WTC11 (cell line): ENCODE measurements at regions not wholly inside any gene's neighbourhood (a gene's known extent, or its start where the extent isn't known, plus 50 kb on each side); places are given as distances from the start of the nearest gene placed in this dataset.

Experiments used
- ATAC-seq: fragments of 200-7000 bp; cut with Tn5 transposase; 2 replicates; pipeline ENCODE4 v1.10.0; 2021; ENCODE audit warnings: mild to moderate bottlenecking, moderate library complexity
- CTCF ChIA-PET: fragments of 300-600 bp; sonication (Branson Sonifier 250); formaldehyde crosslinking; loops from one replicate; lab custom pipeline; 2021; ENCODE audit warnings: antibody characterized with exemption; lab: Charles Lee
- POLR2A ChIA-PET: fragments of 350-600 bp; sonication (Branson Sonifier 250); formaldehyde crosslinking; loops from one replicate; lab custom pipeline; 2021; ENCODE audit warnings: antibody characterized with exemption; lab: Charles Lee
- DNase-seq: peaks from one replicate; pipeline ENCODE4 v3.0.0; 2021; ENCODE audit warnings: low spot score
- H3K27ac Mint-ChIP-seq: 2 replicates; pipeline ENCODE4 v1.8.0; 2021; ENCODE audit warnings: mixed read lengths
- H3K27me3 Mint-ChIP-seq: 2 replicates; pipeline ENCODE4 v1.8.0; 2021; ENCODE audit warnings: low read depth, mild to moderate bottlenecking, moderate library complexity, mixed read lengths
- H3K36me3 Mint-ChIP-seq: 2 replicates; pipeline ENCODE4 v1.8.0; 2021; ENCODE audit warnings: mixed read lengths
- H3K4me1 Mint-ChIP-seq: 2 replicates; pipeline ENCODE4 v1.8.0; 2022; ENCODE audit warnings: mixed read lengths
- H3K4me3 Mint-ChIP-seq: 2 replicates; pipeline ENCODE4 v1.8.0; 2021; ENCODE audit warnings: mild to moderate bottlenecking, moderate library complexity, mixed read lengths
- H3K9me3 Mint-ChIP-seq: 2 replicates; pipeline ENCODE4 v1.8.0; 2021; ENCODE audit warnings: mixed read lengths
- AFF4 ChIP-seq: sonication (generic); formaldehyde crosslinking; IDR thresholded peaks from 2 replicates; pipeline ENCODE4 v1.8.1; 2023; ENCODE audit warnings: mild to moderate bottlenecking, missing genetic modification reagents, borderline replicate concordance
- AR ChIP-seq: fragments of 250-450 bp; sonication (Bioruptor Pico); IDR thresholded peaks from 2 replicates; pipeline ENCODE4 v1.9.0; 2021; ENCODE audit warnings: mild to moderate bottlenecking
- ATF1 ChIP-seq: sonication (generic); formaldehyde crosslinking; IDR thresholded peaks from 2 replicates; pipeline ENCODE4 v1.8.1; 2023; ENCODE audit warnings: mild to moderate bottlenecking, moderate library complexity, missing genetic modification reagents
- FOXP1 ChIP-seq: sonication (generic); formaldehyde crosslinking; IDR thresholded peaks from 2 replicates; pipeline ENCODE4 v1.8.0; 2022; ENCODE audit warnings: missing genetic modification reagents, mild to moderate bottlenecking, moderate library complexity, borderline replicate concordance
- GABPB1 ChIP-seq: sonication (generic); formaldehyde crosslinking; IDR thresholded peaks from 2 replicates; pipeline ENCODE4 v1.8.1; 2023; ENCODE audit warnings: mild to moderate bottlenecking, missing genetic modification reagents
- HMGXB4 ChIP-seq: sonication (generic); formaldehyde crosslinking; IDR thresholded peaks from 2 replicates; pipeline ENCODE4 v1.8.1; 2023; ENCODE audit warnings: mild to moderate bottlenecking, moderate library complexity, missing genetic modification reagents
- NR1H2 ChIP-seq: sonication (generic); formaldehyde crosslinking; IDR thresholded peaks from 2 replicates; pipeline ENCODE4 v1.9.0; 2021; ENCODE audit warnings: mild to moderate bottlenecking, moderate library complexity, missing genetic modification reagents
- SMAD3 ChIP-seq: sonication (generic); formaldehyde crosslinking; IDR thresholded peaks from 2 replicates; pipeline ENCODE4 v1.8.0; 2022; ENCODE audit warnings: missing genetic modification reagents, mild to moderate bottlenecking, borderline replicate concordance
- SOX15 ChIP-seq: fragments of 250-450 bp; sonication (Bioruptor Pico); IDR thresholded peaks from 2 replicates; pipeline ENCODE4 v1.9.0; 2021; ENCODE audit warnings: mild to moderate bottlenecking
- USF2 ChIP-seq: sonication (generic); formaldehyde crosslinking; IDR thresholded peaks from 2 replicates; pipeline ENCODE4 v1.8.1; 2023; ENCODE audit warnings: mild to moderate bottlenecking, missing genetic modification reagents, moderate library complexity
- ZNF121 ChIP-seq: sonication (generic); formaldehyde crosslinking; IDR thresholded peaks from 2 replicates; pipeline ENCODE4 v1.8.0; 2023; ENCODE audit warnings: missing genetic modification reagents
- ZNF263 ChIP-seq: sonication (generic); formaldehyde crosslinking; IDR thresholded peaks from 2 replicates; pipeline ENCODE4 v1.8.1; 2022; ENCODE audit warnings: low read depth, mild to moderate bottlenecking, moderate library complexity, missing genetic modification reagents
- ZNF281 ChIP-seq: sonication (generic); formaldehyde crosslinking; IDR thresholded peaks from 2 replicates; pipeline ENCODE4 v1.8.0; 2023; ENCODE audit warnings: mild to moderate bottlenecking, missing genetic modification reagents
- TF ChIP-seq, protein P1 (sequence below): sonication (generic); formaldehyde crosslinking; IDR thresholded peaks from 2 replicates; pipeline ENCODE4 v1.8.0; 2023; ENCODE audit warnings: missing genetic modification reagents
- TF ChIP-seq, protein P2 (sequence below): sonication (generic); formaldehyde crosslinking; IDR thresholded peaks from 2 replicates; pipeline ENCODE4 v1.8.0; 2022; ENCODE audit warnings: mild to moderate bottlenecking, missing genetic modification reagents
- TF ChIP-seq, protein P3 (sequence below): sonication (generic); formaldehyde crosslinking; conservative IDR thresholded peaks from 2 replicates; pipeline ENCODE4 v1.8.1; 2023; ENCODE audit warnings: mild to moderate bottlenecking, low read depth, missing genetic modification reagents, moderate library complexity
- TF ChIP-seq, protein P4 (sequence below): sonication (generic); formaldehyde crosslinking; IDR thresholded peaks from 2 replicates; pipeline ENCODE4 v1.8.0; 2022; ENCODE audit warnings: mild to moderate bottlenecking, missing genetic modification reagents

DNA sequence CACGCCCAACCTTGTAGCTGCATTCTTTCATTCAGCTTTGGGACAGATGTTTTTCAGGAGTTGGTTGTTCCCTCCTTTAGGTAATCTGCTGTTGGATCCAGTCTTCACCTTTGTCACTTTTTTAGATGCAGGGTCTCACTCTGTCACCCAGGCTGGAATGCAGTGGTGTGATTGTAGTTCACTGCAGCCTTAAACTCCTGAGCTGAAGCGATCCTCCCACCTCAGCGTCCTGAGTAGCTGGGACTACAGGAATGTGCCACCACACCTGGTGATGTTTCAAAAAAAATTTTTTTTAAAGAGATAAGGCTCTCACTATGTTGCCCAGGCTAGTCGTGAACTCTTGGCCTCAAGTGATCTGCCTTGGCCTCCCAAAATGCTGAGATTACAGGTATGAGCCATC is 164.3 kb downstream of the KTN1 start (continued):
- no peak for TF ChIP-seq AR (CRISPR knock-in tag)
- no peak for TF ChIP-seq USF2
- TF ChIP-seq, protein P1, sequence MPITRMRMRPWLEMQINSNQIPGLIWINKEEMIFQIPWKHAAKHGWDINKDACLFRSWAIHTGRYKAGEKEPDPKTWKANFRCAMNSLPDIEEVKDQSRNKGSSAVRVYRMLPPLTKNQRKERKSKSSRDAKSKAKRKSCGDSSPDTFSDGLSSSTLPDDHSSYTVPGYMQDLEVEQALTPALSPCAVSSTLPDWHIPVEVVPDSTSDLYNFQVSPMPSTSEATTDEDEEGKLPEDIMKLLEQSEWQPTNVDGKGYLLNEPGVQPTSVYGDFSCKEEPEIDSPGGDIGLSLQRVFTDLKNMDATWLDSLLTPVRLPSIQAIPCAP (CRISPR knock-in tag) = no peak

GRCh38 chr14:55745906-55746305 is 165.9 kb downstream of the KTN1 start:
- H3K36me3 Mint-ChIP-seq = no peaks in the 10 kb centered on the region
- H3K27me3 Mint-ChIP-seq = no peaks in the 10 kb centered on the region
- ChIA-PET POLR2A (no interaction called here), CTCF (no interaction called here)
- H3K4me1 Mint-ChIP-seq = peaks cover 9% of the 10 kb centered on the region
- ATAC-seq (no peak), DNase-seq (no peak)
- no peak overlapping the region for H3K4me3 Mint-ChIP-seq
- H3K9me3 Mint-ChIP-seq = no peaks in the 10 kb centered on the region
- no peak overlapping the region for H3K27ac Mint-ChIP-seq
- TF ChIP-seq, protein P2, sequence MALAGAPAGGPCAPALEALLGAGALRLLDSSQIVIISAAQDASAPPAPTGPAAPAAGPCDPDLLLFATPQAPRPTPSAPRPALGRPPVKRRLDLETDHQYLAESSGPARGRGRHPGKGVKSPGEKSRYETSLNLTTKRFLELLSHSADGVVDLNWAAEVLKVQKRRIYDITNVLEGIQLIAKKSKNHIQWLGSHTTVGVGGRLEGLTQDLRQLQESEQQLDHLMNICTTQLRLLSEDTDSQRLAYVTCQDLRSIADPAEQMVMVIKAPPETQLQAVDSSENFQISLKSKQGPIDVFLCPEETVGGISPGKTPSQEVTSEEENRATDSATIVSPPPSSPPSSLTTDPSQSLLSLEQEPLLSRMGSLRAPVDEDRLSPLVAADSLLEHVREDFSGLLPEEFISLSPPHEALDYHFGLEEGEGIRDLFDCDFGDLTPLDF = no peak
- TF ChIP-seq ZNF281 (no peak), AFF4 (CRISPR knock-in tag) (no peak), SMAD3 (CRISPR knock-in tag) (no peak), NR1H2 (CRISPR knock-in tag) (no peak), FOXP1 (no peak), ZNF121 (CRISPR knock-in tag) (no peak), ATF1 (CRISPR knock-in tag) (no peak), ZNF263 (CRISPR knock-in tag) (no peak), SOX15 (CRISPR knock-in tag) (no peak), GABPB1 (no peak), HMGXB4 (CRISPR knock-in tag) (no peak)
- TF ChIP-seq, protein P3, sequence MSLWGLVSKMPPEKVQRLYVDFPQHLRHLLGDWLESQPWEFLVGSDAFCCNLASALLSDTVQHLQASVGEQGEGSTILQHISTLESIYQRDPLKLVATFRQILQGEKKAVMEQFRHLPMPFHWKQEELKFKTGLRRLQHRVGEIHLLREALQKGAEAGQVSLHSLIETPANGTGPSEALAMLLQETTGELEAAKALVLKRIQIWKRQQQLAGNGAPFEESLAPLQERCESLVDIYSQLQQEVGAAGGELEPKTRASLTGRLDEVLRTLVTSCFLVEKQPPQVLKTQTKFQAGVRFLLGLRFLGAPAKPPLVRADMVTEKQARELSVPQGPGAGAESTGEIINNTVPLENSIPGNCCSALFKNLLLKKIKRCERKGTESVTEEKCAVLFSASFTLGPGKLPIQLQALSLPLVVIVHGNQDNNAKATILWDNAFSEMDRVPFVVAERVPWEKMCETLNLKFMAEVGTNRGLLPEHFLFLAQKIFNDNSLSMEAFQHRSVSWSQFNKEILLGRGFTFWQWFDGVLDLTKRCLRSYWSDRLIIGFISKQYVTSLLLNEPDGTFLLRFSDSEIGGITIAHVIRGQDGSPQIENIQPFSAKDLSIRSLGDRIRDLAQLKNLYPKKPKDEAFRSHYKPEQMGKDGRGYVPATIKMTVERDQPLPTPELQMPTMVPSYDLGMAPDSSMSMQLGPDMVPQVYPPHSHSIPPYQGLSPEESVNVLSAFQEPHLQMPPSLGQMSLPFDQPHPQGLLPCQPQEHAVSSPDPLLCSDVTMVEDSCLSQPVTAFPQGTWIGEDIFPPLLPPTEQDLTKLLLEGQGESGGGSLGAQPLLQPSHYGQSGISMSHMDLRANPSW (CRISPR knock-in tag) = no peak
- TF ChIP-seq, protein P4, sequence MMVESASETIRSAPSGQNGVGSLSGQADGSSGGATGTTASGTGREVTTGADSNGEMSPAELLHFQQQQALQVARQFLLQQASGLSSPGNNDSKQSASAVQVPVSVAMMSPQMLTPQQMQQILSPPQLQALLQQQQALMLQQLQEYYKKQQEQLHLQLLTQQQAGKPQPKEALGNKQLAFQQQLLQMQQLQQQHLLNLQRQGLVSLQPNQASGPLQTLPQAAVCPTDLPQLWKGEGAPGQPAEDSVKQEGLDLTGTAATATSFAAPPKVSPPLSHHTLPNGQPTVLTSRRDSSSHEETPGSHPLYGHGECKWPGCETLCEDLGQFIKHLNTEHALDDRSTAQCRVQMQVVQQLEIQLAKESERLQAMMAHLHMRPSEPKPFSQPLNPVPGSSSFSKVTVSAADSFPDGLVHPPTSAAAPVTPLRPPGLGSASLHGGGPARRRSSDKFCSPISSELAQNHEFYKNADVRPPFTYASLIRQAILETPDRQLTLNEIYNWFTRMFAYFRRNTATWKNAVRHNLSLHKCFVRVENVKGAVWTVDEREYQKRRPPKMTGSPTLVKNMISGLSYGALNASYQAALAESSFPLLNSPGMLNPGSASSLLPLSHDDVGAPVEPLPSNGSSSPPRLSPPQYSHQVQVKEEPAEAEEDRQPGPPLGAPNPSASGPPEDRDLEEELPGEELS (CRISPR knock-in tag) = no peak
